SU-DHL-6 (cell line): ENCODE measurements at regions not wholly inside any gene's neighbourhood (a gene's known extent, or its start where the extent isn't known, plus 50 kb on each side); places are given as distances from the start of the nearest gene placed in this dataset.

Experiments used
- CTCF ChIP-seq: fragments of 200-600 bp; sonication (generic); IDR thresholded peaks from one replicate; pipeline ENCODE4 v1.5.1; 2017; ENCODE audit warnings: antibody characterized with exemption, mild to moderate bottlenecking, low read length, moderate library complexity; ENCODE audit not compliant: insufficient read depth, poor library complexity, severe bottlenecking
- EZH2phosphoT487 ChIP-seq: fragments of 200-600 bp; sonication (generic), shearing (Covaris generic); conservative IDR thresholded peaks from 2 replicates; pipeline ENCODE4 v1.6.1; 2018; ENCODE audit warnings: mild to moderate bottlenecking, antibody characterized with exemption, low read length, moderate library complexity, mixed read lengths

- TF ChIP-seq EZH2phosphoT487 (no peak), CTCF (no peak)
Observed at GRCh38 chr4:115529126-115529525, 415.7 kb upstream of the NDST4 start.
